HepG2 (cell line): ENCODE measurements at regions not wholly inside any gene's neighbourhood (a gene's known extent, or its start where the extent isn't known, plus 50 kb on each side); places are given as distances from the start of the nearest gene placed in this dataset.
"Not testable (repeated sequence)": the region's sequence is repeated elsewhere in the genome, so short reads cannot be mapped to it uniquely, and the experiment has no call there.

Experiments used
- FOXA1 ChIP-seq, 2 experiments: fragments of 450-650 bp in 1 of 2; sonication (generic) in 1 of 2; formaldehyde crosslinking in 1 of 2; IDR thresholded peaks; 2 replicates each; pipeline versions ENCODE4 v1.4.0 to v1.6.1; 2016 to 2020; ENCODE audit warnings: missing genetic modification reagents in 1 of 2
- FOXA3 ChIP-seq: IDR thresholded peaks from 2 replicates; pipeline ENCODE4 v1.6.1; 2016; ENCODE audit warnings: missing genetic modification reagents, missing compliant biosample characterization
- SP5 ChIP-seq: IDR thresholded peaks from 2 replicates; pipeline ENCODE4 v1.6.1; 2016; ENCODE audit warnings: low read depth, borderline replicate concordance
- TF ChIP-seq, protein P1 (sequence below): IDR thresholded peaks from 2 replicates; pipeline ENCODE4 v1.6.1; 2016; ENCODE audit warnings: missing compliant biosample characterization, missing genetic modification reagents, borderline replicate concordance
- TF ChIP-seq, protein P2 (sequence below): sonication (generic); formaldehyde crosslinking; IDR thresholded peaks from 2 replicates; pipeline ENCODE4 v1.5.0; 2020; ENCODE audit warnings: mild to moderate bottlenecking, missing genetic modification reagents
- TF ChIP-seq, protein P3 (sequence below): sonication (generic); formaldehyde crosslinking; IDR thresholded peaks from 2 replicates; pipeline ENCODE4 v1.4.0; 2020; ENCODE audit warnings: missing genetic modification reagents

DNA sequence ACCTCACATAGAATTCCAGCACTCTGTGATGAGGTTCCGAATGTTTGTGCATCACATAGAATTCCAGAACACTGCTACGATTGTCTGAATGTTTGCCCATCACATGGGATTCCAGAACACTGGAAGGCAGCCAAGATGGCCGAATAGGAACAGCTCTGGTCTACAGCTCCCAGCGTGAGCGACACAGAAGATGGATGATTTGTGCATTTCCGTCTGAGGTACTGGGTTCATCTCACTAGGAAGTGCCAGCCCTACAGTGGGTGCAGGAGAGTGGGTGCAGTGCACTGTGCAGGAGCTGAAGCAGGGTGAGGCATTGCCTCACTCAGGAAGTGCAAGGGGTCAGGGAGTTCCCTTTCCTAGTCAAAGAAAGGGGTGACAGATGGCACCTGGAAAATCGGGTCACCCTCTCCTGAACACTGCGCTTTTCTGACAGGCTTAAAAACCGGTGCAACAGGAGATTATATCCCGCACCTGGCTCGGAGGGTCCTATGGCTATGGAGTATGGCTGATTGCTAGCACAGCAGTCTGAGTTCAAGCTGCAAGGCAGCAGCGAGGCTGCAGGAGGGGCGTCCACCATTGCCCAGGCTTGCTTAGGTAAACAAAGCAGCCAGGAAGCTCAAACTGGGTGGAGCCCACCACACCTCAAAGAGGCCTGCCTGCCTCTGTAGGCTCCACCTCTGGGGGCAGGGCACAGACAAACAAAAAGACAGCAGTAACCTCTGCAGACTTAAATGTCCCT lies 212.7 kb downstream of the FOXD4L6 start (continued):
- TF ChIP-seq, protein P1, sequence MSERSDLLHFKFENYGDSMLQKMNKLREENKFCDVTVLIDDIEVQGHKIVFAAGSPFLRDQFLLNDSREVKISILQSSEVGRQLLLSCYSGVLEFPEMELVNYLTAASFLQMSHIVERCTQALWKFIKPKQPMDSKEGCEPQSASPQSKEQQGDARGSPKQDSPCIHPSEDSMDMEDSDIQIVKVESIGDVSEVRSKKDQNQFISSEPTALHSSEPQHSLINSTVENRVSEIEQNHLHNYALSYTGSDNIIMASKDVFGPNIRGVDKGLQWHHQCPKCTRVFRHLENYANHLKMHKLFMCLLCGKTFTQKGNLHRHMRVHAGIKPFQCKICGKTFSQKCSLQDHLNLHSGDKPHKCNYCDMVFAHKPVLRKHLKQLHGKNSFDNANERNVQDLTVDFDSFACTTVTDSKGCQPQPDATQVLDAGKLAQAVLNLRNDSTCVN (CRISPR knock-in tag): peak; percentile 98
- not testable (repeated sequence) for TF ChIP-seq FOXA1 (IDR thresholded peaks at IDR 0.05)
- TF ChIP-seq FOXA1 (CRISPR knock-in tag; IDR thresholded peaks at IDR 0.05): peak; percentile 85
- peak; percentile 57 for TF ChIP-seq FOXA3 (CRISPR knock-in tag)
- TF ChIP-seq, protein P2, sequence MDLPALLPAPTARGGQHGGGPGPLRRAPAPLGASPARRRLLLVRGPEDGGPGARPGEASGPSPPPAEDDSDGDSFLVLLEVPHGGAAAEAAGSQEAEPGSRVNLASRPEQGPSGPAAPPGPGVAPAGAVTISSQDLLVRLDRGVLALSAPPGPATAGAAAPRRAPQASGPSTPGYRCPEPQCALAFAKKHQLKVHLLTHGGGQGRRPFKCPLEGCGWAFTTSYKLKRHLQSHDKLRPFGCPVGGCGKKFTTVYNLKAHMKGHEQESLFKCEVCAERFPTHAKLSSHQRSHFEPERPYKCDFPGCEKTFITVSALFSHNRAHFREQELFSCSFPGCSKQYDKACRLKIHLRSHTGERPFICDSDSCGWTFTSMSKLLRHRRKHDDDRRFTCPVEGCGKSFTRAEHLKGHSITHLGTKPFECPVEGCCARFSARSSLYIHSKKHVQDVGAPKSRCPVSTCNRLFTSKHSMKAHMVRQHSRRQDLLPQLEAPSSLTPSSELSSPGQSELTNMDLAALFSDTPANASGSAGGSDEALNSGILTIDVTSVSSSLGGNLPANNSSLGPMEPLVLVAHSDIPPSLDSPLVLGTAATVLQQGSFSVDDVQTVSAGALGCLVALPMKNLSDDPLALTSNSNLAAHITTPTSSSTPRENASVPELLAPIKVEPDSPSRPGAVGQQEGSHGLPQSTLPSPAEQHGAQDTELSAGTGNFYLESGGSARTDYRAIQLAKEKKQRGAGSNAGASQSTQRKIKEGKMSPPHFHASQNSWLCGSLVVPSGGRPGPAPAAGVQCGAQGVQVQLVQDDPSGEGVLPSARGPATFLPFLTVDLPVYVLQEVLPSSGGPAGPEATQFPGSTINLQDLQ (CRISPR knock-in tag): 0 out of 2 replicates have a peak, but pooled peaks have one; percentile 9
- TF ChIP-seq SP5: peak; percentile 72
- TF ChIP-seq, protein P3, sequence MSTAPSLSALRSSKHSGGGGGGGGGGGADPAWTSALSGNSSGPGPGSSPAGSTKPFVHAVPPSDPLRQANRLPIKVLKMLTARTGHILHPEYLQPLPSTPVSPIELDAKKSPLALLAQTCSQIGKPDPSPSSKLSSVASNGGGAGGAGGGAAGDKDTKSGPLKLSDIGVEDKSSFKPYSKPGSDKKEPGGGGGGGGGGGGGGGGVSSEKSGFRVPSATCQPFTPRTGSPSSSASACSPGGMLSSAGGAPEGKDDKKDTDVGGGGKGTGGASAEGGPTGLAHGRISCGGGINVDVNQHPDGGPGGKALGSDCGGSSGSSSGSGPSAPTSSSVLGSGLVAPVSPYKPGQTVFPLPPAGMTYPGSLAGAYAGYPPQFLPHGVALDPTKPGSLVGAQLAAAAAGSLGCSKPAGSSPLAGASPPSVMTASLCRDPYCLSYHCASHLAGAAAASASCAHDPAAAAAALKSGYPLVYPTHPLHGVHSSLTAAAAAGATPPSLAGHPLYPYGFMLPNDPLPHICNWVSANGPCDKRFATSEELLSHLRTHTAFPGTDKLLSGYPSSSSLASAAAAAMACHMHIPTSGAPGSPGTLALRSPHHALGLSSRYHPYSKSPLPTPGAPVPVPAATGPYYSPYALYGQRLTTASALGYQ: 0 out of 2 replicates have a peak, but pooled peaks have one; percentile 27
